ENCODE measurements at regions not wholly inside any gene's neighbourhood (a gene's known extent, or its start where the extent isn't known, plus 50 kb on each side); places are given as distances from the start of the nearest gene placed in this dataset.
A peak's percentile ranks its signal among the peaks of the same experiment; 100 is the strongest.

DNA sequence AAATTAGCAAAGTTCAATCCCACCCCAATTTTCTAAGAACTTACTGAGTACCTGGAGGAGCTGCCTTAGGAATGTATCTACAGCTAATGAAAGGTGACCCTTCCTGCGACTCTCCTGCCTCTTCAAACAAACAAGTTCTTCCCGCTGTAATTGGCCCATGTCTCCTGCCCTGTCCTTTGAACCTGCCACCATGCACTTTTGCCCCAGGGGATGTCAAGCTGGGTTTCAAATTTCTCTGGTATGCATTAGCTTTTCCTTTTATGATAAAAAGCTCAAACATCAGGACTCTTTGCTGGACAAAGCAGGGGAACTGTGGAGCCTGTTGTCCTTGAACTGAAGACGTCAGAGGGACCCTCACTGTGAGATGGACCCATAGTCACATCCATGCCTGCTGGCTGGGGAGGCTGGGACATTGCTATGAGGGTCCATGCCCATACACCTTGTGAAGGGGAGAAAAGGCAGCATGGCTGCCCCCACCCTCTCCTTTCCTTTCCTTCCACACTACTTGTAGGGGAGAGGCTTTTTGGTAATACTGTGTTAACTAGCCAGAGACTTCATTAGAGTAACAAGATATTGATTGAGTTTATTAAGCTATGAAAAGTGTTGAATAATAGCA, 210.7 kb upstream of the COPS8 start:
- no peak for DNase-seq (ENCODE audit: low spot score)

DNA sequence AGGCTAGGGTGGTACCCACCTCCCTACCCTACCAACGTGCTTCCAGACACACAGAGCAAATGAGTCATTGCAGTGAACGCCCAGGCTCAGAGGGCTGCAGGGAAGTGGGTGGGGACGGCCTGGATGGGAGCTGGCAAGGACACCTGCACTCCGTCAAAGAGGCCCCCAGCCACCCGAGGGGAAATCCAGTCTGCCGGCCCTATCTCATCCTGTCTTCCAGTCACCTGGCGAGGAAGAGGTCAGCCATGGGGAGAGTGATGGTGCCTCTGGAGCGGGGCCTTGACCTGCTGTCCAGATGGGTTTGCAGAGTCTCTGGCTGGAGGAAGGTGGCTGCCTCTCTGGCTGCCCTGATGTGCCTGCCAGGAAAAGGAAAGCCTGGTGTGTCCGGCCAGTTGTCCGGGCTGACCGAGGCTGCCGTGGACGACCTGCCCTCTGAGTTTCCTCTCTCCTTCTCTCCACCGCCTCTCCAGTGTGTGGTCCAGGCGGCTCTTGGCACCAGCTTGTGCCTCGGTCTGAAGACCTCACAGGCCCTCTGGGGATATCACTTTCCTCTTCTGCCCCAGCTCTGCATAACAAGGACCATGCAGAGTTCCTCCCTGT, 209.7 kb upstream of the COPS8 start:
- DNase-seq (ENCODE audit: low spot score), result peak; percentile 6

DNA sequence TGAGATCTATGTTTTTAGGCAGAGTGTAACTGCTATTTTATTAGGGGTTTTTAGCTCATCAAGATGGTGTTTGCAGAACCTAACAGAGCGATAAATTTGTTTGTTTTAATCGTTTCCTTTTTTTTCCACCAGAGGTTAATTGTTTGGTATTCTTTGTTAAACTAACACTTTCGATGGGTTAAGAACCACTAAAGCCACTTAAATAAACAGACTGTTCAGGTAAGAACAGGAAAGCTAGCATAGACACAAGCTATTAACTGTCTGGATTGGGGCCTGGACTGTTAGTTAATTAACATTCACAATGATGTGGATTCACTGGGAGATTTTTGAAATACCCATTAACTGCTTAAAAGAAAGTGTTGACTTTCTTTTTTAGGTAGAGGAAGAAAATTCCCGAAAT, 209.0 kb upstream of the COPS8 start:
- DNase-seq (ENCODE audit: low spot score), result no peak

DNA sequence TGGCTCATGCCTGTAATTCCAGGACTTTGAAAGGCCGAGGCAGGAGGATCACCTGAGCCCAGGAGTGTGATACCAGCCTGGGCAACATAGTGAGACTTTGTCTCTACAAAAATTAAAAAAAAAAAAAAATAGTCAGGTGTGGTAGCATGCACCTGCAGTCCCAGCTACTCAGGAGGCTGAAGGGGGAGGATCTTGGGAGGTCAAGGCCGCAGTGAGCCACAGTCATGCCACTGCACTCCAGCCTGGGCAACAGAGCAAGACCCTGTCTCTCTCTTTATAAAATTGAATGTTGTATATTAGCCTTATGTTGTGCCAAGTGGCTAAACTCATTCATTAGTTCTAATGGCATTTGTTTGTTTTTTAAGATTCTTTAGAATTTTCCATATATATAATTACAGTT, 207.7 kb upstream of the COPS8 start:
- no peak for DNase-seq (ENCODE audit: low spot score)

DNA sequence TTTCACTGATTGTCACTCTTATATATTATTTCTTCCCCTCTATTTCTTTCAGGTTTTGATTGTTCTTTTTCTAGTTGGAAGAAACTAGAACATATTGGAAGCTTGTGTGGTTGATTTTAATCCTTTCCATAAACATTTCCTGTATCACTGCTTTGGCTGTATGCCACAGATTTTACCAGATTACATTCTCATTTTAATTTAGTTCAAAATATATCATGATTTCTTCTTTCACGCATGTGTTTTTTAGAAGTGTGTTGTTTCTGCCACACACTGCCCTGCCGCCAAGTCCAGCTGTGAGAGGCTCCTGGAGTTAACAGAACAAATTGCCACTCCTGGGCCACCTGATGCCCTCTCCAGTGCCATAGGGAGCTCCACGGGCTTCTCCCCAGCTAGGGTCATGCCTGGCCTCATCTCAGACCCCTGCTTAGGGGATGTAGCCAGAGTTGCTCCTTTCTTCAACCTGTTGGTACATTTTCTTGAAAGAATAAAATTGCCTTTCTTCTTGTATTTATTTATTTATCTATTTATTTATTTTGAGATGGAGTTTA, 206.2 kb upstream of the COPS8 start:
- no peak for DNase-seq (ENCODE audit: low spot score)

DNA sequence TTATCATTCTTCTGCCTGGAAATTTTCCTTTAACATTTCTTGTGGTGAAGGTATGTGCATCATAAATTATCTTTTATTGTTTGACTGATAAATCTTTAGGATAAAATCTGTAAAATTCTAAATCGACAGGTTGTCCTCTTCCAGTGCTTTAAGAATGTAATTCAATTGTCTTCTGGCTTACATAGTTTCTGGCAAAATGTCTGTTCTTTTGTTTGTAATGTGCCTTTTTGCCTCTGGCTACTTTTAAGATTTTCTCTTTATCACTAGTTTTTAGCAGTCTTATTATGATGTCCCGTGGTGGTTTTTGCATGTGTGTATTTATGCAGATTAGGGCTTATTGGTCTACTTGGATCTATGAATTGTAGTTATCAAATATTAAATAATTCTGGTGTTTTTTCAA, 203.6 kb upstream of the COPS8 start:
- DNase-seq (ENCODE audit: low spot score), result no peak

DNA sequence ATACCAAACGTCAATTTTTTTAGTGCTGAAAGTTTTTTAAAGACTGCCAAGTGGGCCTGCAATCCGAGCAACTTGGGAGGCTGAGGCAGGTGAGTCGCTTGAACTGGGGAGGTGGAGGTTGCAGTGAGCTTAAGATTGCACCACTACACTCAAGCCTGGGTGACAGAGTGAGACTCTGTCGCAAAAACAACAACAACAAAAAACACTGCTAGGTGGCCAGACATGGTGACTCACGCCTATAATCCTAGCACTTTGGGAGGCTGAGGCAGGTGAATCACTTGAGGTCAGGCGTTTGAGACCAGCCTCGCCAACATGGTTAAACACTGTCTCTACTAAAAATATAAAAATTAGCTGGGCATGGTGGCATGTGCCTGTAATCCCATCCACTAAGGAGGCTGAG, 202.8 kb upstream of the COPS8 start:
- no peak for DNase-seq (ENCODE audit: low spot score)

DNA sequence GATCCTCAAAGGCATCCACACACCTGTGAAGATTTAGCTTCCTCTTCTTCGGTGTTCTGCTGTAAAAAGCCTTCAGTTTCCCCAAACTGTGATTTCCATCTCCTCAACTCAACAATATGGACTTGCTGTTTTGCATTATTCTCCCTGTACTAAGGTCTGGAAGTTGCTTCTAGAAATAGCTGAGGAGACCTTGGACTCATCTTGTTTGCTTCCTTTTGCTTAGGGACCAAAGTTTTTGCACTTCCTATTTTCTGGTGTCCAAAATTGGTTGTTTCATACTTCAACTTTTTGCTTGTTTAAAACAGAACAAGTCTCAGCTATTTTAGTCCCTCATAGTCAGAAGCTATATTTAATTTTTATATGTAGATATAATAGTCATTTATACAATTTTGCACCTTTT, 201.9 kb upstream of the COPS8 start:
- DNase-seq (ENCODE audit: low spot score), result no peak

DNA sequence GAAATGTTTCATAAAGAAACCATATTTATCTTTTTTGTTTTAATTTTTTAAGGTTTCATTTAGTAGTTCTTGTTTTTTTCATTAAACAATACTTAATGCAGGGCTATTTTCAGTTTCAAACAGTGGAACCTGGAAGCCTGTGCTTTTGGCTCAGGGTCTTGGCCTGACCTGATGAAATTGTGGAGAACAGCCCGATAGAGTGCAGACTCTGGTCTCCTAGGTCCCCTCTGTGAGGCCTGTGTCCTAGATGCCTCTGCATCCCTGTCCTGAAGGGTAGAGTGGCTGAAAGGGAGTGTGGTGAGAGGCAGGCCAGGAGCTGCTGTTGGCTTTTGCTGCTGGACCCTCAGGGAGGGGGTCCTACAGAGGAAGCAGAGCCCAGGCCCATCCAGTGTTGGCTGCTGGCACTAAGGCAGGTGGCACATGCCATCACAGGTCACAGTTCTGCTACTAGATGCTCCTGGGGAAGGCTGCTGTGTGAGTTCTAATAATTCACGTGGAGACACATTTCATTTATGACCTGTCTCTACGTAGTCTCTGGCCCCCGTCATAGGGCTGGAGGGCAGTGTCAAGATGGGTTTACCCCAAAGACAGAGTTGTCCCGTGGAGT, 201.0 kb upstream of the COPS8 start:
- no peak for DNase-seq (ENCODE audit: low spot score)

DNA sequence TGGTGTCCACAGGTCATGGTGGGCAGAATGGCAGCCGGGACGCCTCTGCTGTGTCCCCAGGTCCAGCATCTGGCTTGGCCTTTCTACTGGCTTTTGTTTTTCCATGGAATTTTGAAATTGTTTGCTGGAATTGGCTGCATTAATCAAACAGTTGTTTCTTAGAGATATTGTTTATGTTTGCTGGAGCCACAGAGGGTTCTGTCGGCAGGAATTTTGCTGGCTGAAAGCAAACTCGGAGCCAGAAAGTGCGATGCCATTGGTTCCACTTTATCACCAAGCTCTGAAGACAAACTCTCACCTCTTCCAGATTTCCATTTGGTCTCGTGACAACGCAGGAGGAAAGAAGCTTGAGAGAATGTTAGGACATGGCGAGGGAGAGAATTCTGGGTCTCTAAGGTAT, 199.2 kb upstream of the COPS8 start:
- DNase-seq (ENCODE audit: low spot score), result no peak

DNA sequence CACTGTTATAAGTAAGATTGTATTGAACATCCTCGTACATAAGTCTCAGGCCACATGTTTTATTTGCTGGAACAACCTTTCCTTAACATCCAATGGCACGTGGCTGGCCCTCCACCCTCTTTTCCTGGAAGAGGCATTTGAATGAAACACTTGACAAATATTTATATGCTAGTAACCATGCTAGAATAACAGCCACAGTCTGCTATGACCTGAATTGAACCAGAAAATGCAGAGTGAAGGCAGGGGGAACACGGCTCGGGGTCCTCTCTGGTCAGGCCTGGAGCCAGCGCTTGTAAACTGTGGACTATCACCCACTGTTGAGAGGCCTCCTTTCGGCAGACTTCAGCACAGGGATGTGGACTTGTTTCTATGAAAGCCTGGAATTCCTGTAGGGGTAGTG, 198.2 kb upstream of the COPS8 start:
- DNase-seq (ENCODE audit: low spot score), result no peak

DNA sequence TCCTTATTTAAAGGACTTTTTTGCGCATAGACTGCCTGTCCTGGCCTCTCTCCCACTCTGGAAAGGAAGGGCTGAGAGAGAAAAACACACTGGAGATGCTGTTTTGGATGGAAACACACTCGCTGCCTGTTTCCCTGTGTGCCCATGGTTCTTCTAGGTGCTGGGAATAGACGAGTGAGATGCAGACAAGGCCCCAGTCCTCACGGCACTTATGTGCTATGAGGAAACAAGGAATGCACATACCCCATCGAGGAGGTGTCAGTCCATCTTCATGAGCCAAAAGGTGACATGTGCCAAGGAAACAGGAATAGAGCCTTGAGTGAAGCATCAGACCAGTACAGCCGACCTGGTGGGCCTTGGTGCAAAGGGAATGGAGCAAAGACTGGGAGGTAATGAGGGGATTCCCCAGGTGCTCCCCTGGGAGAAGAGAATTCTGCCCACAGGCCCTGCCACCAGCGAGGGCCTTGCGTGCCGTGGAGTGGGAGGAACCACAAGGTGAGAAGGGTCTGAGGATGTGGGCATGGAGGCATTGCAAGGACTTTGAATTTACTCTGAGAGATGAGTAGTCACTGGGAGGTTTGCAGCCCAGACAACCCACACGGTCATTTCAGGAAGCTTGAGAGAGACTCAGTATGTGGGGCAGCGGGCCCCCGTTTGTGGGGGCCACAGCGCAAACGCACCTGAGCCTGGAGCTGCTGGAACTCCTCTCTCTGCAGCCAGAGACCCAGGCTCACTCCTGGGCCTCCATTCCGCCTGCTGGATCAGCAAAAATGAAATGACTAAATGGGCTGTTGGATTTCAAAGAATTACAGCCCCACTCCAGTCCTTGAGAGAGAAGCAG, 197.5 kb upstream of the COPS8 start:
- no peak for DNase-seq (ENCODE audit: low spot score)

DNA sequence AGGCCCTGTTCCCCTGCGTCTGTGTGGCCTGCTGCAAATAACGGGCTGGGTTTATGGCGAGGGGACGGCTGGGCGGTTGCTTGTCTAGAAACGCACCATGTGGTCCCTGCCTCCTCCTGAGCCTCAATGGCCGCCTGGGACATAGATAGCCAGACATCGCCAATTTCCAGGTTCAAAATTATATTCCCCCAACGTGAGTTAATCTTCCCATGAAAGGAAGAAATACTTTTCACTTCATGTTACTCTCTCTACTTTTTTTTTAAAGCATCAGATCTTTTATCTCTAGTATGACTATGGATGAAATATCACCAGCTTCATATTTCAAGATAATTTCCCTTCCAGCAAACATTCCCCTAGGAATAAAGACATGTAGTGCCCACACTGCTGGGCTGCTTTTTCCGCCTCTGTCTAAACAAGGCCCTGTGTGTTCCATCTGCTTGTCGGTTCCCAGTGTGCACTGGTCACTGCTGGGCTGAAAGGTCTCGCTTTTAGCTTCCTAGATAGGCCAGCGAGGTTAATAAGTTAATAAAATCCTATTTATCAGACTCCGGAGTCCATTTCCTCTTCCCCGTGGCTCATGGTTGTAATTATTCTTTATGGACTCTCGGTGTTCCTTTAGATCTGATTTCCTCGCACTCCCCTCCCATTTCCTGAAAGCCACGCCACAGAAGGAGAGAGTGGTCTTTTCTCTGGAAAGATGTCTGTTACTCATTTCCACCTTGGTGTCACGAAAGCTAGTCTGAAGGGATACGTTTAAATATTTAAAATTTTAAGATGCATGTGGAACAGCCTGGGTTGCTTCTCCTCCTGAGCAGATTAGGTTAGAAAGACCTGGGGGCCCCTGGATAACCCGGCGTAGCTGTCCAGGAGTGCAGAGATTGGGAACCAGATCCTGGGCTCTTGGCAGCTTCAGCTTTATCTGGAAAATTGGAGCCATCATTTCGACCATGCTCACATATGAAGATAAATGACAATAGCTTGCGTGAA, 196.6 kb upstream of the COPS8 start:
- no peak for DNase-seq (ENCODE audit: low spot score)

DNA sequence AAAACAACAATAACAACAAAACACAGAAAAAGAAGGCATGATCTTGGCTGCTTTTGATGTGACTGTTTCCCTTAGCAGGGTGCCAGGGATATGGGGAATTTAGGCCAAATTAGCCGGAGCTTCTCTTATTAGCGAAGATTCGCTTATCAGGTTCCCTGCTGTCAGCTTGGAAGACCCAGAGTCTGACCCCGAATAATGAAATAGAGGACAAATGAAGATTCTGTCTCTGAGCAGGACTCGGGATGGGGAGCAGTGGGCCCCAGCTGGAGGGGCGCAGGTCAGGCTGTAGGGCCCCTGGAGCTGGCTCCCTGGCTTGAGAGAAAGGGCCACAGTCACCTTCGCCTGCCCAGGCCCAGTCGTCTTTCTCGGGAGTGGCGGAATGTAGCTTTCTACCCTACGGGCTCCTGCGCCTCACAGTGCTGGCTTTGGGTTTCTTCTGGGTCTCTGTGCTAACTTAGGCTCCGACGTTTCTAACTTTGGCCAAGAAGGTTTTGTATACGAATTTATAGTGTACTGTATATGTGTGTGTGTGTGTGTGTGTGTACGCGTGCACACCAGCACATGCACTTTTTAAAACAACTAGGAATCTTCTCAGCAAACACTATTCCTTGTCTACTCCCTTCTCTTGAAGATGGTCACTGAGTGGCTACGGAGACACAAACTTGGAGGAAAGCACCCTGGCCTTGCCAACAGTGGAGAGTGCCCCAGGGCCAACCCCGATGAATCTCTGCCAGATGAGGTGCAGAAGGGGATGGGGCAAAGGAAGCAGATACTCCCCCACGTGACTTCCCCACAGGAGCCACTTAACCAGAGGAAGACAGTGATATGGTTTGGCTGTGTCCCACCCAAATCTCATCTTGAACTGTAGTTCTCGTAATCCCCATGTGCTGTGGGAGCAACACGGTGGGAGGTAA, 195.6 kb upstream of the COPS8 start:
- no peak for DNase-seq (ENCODE audit: low spot score)

DNA sequence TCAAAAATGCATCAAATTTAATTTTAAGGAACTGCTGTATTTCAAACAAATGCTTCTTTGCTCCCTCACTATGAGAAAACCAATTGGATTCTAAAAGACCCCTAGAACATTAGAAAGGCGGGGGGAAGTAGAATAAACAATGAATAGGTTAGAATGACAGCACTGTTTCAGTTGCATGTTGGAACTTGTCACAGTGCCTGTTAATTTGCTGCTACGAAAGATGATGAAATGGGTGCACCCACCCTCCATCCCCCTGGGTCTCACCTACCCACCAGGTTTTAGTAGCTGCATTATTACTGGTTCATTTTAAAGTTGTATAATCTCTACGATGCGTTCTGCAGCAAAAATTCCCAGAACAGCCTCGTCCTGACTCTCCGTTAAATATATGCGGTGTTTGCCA, 193.0 kb upstream of the COPS8 start:
- DNase-seq (ENCODE audit: low spot score), result no peak

DNA sequence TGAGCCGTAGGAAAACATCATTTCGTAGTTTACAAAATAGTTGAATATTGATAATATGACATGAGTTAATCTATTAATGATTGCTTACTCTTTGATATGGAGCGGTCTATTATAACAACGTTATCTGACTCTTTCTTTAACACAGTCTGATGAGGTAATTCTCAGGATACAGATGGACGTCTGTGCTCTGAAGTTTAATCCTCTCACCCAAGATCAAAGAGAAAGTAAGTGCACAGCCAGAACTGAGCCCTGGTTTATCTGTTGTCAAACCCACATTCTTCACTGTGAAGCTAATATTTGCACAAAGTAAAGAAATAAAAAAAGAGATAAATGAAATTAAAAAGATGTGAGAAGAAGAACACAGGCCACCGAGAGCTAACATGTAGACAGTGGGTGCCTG, 190.9 kb upstream of the COPS8 start:
- DNase-seq (ENCODE audit: low spot score), result peak; percentile 23

DNA sequence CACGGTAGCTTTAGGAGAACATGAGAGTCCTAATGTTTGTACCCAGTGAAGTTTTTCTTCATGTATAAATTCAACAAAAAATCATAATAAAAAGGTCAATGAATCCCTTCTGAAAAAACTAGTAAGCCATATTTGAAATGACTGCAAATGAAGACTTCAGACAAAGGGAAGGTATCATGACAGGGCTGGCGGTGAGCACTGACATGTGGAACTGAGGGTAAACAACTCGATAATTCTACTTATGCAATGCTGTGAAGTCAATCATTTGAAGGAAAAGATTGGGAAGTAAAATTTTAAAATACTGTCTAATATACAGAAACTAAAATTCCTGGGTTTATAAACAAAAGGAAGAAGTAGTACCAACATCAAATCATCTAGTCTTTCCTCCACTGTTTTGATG, 190.2 kb upstream of the COPS8 start:
- no peak for DNase-seq (ENCODE audit: low spot score)

DNA sequence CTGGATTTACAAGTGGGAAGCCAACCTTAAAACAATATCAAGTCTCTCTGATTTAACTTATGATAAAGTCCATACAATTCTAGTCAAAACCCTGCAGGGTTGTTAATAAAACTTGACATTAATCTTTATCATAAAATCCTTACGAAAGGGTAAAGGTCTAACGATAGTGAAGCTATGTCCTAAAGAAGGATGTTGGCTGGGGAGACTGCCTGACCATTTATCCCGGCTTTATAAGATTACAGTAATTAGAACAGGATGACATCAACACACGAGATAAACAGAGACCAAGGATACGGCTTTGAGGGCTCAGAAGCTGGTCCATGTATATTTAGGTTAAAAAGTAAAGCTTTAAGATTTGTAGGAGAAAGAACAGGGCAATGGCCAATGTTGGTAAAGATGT, 189.0 kb upstream of the COPS8 start:
- DNase-seq (ENCODE audit: low spot score), result no peak

DNA sequence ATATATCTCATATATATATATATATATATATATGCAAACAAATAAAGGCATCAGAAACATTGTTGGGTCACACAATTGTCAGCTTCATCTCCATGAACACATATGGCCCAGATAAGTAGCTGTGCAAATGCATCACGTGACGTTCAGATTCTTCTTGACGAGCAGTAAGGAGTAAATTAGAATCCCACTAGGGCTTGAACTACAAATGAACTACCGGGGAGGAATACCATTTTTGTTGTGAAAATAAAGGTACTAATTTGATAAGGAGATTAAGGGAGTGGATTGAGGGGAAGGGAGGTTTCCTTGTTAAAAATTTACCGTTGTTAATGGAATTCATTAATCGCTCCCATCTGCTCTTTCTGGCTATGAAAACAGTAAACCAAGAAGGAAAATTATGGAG, 186.5 kb upstream of the COPS8 start:
- DNase-seq (ENCODE audit: low spot score), result no peak

DNA sequence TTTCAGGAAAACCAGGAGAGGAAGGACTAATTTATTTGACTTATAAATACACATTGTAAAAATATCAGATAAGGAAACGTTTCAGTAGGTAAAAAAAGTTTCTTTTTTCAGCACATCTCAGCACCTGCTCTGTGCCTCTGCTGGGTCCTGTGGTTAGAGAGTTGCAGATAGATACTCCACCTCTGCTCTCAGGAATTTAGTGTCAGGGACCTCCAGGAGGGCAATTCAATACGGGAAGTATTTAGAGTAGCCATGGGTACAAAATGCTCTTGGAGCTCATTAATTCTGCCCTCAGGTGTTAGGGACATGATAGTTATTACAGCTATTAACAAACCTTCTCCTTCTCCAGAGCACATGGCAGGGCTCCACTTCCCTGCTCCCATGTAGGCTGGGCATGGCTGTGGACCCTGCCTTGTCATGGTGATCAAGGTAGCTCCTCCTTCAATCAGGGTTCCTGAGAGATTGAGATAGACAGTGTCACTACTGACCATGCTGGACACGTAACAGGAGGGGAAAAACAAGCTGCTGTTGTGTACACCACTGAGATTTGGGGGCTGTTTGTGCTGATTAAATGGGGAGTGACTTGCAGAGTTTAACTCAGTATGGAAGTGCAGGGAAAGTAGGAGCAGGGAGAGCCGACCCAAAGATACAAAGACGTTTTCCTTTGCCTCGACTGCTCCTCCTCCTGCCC, 185.6 kb upstream of the COPS8 start:
- DNase-seq (ENCODE audit: low spot score), result no peak

All from SW480 (cell line).